ENCODE measurements at regions not wholly inside any gene's neighbourhood (a gene's known extent, or its start where the extent isn't known, plus 50 kb on each side); places are given as distances from the start of the nearest gene placed in this dataset.

DNA sequence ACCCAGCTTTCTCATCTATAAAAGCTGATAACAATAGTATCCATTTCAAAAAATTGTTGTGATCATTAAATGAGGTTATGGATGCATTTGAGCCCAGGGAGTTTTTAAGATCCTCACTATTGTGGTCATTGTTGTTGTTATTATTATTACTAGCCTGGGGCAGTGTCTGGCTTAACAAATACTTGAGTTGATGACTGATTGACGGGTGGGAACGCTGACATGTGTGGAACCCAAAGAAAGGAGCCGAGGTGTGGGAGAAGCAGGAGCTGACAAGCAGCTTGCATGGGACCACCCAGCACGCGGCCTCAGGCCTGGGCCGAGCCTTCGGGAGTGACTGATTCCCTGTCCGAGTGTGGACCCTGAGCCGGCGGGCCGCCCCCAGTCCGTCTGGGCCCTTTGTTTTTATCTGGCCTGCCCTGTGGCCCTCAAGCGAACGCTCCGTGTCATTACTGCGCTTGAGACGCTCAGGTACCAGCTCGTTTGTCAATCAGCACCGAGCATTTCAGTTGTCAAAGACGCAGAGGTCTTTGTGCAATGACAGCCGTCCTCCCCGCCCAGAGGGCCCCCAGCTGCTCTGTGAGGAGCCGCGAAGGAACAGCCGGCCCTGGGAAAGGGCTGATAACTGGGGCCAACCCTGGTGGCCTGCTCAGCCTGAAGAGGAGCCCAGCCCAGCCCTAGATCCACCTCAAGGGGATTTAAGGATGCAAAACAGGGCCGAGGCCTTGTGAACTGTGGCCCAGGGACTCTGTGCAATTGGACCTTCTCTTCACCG, 132.9 kb upstream of the FOXF1 start:
- H3K27ac Mint-ChIP-seq = no peak overlapping the region
- no peaks in the 10 kb centered on the region for H3K4me1 Mint-ChIP-seq
- H3K9me3 Mint-ChIP-seq = no peaks in the 10 kb centered on the region
- H3K4me3 Mint-ChIP-seq = no peak overlapping the region
- no peak for ATAC-seq
- H3K27me3 Mint-ChIP-seq = peaks cover 23% of the 10 kb centered on the region
- no peak for DNase-seq

DNA sequence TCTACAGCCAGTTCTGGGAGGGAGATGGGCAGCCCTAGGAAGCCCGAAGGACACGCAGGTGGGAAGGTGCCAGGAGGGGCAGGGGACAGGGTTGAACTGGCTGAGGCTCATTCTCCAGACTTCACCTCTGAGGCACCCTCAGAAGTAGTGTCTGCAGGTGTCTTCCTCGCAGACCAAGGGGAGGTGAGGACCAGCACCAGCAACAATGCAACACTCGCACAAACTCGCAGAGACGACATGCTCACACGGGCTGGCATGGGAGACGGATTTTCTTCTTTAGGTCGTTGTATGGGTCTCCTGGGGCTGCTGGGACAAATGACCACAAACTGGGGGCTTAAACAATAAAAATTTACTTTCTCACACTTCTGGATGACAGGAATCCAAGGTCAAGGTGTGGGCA, 132.2 kb upstream of the FOXF1 start:
- H3K4me3 Mint-ChIP-seq = no peak overlapping the region
- H3K4me1 Mint-ChIP-seq = no peaks in the 10 kb centered on the region
- no peaks in the 10 kb centered on the region for H3K9me3 Mint-ChIP-seq
- H3K27ac Mint-ChIP-seq = no peak overlapping the region
- DNase-seq (no peak), ATAC-seq (no peak)
- H3K27me3 Mint-ChIP-seq = peaks cover 25% of the 10 kb centered on the region

DNA sequence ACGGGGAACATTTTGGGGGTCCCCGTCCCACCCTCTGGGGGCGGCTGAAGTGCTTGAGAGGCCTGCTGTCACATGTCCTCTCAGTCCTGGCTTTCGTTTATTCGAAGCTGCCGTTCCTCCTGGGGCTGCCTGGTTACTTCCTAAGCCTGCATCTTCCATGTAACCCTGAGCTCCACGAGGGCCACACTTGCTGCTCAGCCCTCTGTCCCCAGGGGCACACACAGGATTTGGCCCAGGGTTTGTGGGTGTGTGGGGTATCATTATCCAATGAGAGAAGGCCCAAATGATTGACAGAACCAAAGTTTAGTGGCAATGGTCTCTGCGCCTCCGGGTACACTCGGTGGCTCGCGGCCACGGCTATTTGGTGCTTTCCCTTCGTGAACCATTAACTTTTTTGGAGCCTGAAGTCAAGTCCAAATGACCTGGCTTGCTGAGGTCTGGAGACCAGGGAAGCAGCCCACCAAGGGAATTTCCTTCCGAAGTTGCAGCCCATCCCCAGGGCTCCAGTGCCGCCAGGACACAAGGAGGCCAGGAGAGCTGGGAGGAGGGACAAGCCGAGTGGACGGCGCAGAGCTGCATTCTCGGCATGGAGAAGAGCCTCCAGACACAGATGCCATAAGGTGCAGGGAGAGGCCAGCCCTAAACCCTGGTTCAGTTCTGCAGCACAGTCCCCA, 131.4 kb upstream of the FOXF1 start:
- no peak overlapping the region for H3K27ac Mint-ChIP-seq
- DNase-seq (no peak), ATAC-seq (no peak)
- H3K9me3 Mint-ChIP-seq = no peaks in the 10 kb centered on the region
- no peak overlapping the region for H3K4me3 Mint-ChIP-seq
- H3K4me1 Mint-ChIP-seq = no peaks in the 10 kb centered on the region
- peaks cover 29% of the 10 kb centered on the region for H3K27me3 Mint-ChIP-seq

DNA sequence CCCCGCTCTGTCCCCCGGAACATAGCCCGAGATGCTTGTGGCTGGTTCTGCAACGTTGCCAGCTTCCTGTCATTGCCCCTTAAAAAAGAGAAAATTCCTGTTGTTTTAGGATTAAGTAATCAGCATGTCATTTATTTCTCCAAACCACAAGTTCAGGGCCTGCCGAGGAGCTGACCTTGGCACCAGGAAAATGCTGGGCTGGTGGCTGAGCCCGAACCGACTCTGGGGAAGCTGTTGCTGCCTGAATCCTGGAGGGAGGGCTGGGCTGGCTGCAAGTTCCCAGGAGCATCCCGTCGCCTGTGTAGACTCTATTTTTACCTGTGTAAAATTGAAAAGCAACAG, 130.9 kb upstream of the FOXF1 start:
- Mint-ChIP-seq H3K4me1 (no peaks in the 10 kb centered on the region), H3K4me3 (no peak overlapping the region), H3K27me3 (peaks cover 29% of the 10 kb centered on the region), H3K27ac (no peak overlapping the region), H3K9me3 (no peaks in the 10 kb centered on the region)
- ATAC-seq (no peak), DNase-seq (no peak)

DNA sequence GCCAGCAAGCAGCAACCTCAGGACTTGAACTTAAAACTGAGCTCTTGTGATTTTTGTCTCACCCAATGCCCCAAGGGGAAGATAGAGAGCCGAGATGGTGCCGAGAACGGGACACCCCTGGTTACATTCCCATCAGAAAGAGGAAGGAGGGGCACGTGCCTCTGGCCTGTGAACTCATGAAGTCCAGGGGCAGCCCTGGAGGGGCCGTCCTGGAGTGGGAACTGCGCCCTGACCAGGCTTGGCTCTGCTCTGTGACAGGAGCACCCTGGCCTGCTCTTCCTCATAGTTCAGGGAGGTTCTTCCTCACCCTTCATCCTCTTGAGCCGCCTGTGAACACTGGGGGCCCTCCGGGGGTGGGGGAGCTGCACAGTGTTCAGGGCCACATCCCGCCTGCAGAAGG, 130.3 kb upstream of the FOXF1 start:
- peaks cover 29% of the 10 kb centered on the region for H3K27me3 Mint-ChIP-seq
- DNase-seq (no peak), ATAC-seq (no peak)
- H3K4me3 Mint-ChIP-seq = no peak overlapping the region
- H3K4me1 Mint-ChIP-seq = no peaks in the 10 kb centered on the region
- H3K27ac Mint-ChIP-seq = no peak overlapping the region
- H3K9me3 Mint-ChIP-seq = no peaks in the 10 kb centered on the region

DNA sequence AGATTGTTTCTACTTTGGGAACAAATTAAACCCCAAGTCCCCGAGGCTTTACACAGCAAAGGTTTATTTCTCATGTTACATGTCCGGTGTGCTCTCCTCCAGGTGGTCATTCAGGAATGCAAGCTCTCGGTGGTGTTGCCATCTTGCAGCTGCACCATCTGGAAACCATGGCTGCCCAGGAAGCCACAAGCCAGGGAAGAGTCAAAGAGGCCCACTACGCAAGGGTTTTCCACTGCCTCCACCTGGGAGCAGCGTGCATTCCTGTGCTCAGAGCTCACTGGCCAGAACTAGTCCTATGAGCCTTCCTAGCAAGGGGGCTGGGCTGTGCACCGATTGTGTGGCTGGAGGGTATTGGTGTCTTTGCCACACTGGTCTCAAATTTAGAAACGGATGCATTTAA, 128.8 kb upstream of the FOXF1 start:
- Mint-ChIP-seq H3K4me3 (no peak overlapping the region), H3K27ac (no peak overlapping the region), H3K4me1 (no peaks in the 10 kb centered on the region), H3K27me3 (peaks cover 29% of the 10 kb centered on the region), H3K9me3 (no peaks in the 10 kb centered on the region)
- DNase-seq (no peak), ATAC-seq (no peak)

DNA sequence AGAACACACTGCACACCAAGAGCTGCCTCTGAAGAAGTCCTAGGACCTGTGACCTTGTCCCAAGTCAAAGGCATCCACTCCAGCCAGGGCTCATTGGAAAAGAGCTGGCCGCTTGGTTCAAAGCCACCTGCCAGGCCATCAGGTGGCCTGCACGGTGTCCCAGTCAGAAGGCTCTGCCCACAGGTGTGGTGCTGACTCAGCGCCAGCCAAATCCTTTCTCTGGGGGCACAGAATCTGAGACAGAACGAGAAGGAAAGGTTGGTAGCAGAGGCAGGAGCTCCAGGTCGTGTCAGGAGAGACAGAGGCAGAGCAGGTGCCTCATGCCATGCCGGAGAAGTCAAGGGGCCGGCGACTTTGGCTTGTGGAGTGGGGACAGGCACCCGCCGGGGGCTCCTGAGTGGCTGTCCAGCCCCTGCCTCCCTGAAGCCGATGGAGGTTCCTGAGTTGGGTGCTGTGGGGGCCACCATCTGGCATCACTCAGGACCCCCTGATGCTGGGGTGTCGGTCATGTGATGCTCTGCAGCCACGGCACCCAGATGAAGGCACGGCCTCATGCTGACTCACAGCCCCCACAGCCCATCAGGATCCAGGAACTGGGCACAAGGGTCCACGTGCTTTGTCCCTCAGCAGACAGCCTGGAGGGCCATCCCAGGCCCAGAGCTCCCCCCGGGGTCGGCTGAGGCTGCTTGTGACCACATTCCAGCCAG, 128.1 kb upstream of the FOXF1 start:
- ATAC-seq (no peak), DNase-seq (no peak)
- H3K4me3 Mint-ChIP-seq = no peak overlapping the region
- H3K4me1 Mint-ChIP-seq = no peaks in the 10 kb centered on the region
- H3K27ac Mint-ChIP-seq = no peak overlapping the region
- no peaks in the 10 kb centered on the region for H3K9me3 Mint-ChIP-seq
- peaks cover 29% of the 10 kb centered on the region for H3K27me3 Mint-ChIP-seq

DNA sequence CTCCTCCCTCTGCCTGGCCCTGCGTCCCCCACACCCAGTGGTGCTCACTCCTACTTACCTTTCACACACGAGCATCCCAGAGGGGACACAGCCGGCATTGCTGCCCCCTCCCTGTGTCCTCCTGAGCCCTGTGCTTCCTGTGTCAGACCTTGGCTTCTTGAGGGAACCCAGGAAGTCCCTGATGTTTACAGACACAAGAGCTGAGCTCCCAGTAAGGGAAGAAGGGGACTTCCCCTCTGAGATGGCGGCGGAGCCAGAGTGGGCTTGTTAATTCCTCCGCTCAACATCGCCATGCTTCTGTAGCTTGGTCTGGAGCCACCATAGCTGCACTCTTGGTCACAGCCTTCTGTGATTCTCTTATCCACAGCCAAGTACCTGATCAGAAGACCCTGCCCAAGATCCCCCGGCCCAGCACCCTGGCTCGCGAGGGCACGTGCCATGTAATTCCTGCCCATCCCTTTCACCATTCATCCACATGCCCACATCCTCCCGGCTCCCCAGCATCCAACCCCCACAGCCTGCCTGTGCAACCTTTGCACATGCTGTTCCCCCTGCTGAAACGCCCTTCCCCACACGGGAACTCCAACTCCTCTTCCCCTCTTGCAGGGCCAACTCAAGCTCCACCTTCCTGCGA, 127.4 kb upstream of the FOXF1 start:
- Mint-ChIP-seq H3K27me3 (peaks cover 34% of the 10 kb centered on the region), H3K9me3 (no peaks in the 10 kb centered on the region), H3K27ac (no peak overlapping the region), H3K4me3 (no peak overlapping the region), H3K4me1 (no peaks in the 10 kb centered on the region)
- ATAC-seq (no peak), DNase-seq (no peak)

DNA sequence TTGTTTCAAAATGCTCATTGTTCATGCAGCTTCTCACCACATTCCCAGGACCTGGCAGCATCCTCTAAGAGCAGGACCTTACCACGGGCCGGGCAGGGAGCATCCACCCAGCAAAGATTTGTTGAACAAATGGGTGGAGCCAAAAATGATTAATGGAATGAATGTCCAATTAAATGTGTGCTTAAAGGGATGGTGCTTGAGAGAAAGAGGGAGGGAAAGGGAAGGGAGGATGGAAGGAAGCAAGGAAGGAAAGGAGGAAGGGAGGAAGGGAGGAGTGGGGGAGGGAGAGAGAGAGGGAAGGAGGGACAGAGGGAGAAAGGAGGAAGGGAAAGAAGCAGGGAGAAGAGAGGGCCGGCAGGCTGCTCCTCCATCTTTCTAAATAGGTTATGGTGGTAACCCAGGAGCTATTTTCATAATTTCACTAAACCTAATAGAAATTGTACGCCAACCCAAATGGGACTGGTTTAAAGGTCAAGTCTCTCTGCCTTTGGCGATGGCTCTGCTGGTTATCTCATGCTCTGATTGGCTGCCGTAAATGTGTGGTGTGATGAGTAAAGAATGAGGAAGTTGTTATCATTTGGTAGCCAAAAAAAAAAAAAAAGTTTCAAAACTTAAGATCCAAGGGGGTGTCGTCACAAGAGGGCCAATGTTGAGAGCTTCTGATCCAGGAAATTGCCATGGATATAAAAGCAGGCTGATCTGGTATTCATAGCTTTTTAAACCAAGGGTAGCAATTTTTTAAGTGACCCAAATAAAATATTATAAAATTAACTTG, 126.7 kb upstream of the FOXF1 start:
- Mint-ChIP-seq H3K9me3 (no peaks in the 10 kb centered on the region), H3K4me1 (no peaks in the 10 kb centered on the region), H3K27ac (no peak overlapping the region), H3K27me3 (peaks cover 36% of the 10 kb centered on the region), H3K4me3 (no peak overlapping the region)
- no peak for ATAC-seq
- DNase-seq = no peak

DNA sequence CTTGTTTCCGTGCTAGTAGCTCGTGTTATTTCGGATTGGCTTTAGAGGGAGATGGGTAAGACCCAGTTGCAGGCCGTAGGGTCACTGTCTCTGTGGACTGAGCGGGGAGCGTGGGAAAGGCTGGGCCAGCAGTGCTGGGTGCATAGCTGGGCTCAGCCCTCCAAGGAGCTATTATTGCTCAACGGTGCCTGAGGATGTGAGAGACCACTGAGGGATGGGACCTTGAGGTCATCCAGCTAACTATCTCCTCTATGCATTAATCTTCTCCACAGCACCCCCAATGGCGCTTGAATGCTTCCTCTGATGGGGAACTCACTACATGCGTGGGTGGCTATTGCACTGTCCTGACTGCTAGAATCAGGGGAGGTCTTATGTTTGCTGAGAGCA, 126.1 kb upstream of the FOXF1 start:
- Mint-ChIP-seq H3K27ac (no peak overlapping the region), H3K4me1 (no peaks in the 10 kb centered on the region), H3K4me3 (no peak overlapping the region), H3K9me3 (no peaks in the 10 kb centered on the region), H3K27me3 (peaks cover 36% of the 10 kb centered on the region)
- ATAC-seq (no peak), DNase-seq (no peak)

DNA sequence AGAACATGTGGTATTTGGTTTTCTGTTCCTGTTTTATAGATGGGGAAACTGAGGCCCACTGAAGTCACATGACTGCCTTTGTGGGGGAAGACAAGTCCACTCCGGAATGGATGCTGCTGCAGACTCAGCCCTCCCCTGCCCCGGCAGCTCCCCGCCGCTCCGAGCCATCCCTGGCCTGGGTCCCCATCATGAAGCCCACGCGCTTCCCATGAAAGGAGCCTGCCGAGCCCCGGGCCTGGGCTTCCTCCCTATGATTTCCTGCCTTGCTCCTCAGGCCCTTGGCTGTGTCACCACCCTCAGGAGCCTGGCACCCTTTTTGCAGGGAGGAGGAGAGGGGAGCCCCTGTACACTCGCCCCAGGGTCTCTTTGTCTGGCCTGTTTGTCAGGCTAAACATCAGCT, 125.3 kb upstream of the FOXF1 start:
- Mint-ChIP-seq H3K4me1 (no peaks in the 10 kb centered on the region), H3K27ac (no peak overlapping the region), H3K9me3 (no peaks in the 10 kb centered on the region), H3K4me3 (no peak overlapping the region), H3K27me3 (peaks cover 36% of the 10 kb centered on the region)
- no peak for ATAC-seq
- DNase-seq = no peak

DNA sequence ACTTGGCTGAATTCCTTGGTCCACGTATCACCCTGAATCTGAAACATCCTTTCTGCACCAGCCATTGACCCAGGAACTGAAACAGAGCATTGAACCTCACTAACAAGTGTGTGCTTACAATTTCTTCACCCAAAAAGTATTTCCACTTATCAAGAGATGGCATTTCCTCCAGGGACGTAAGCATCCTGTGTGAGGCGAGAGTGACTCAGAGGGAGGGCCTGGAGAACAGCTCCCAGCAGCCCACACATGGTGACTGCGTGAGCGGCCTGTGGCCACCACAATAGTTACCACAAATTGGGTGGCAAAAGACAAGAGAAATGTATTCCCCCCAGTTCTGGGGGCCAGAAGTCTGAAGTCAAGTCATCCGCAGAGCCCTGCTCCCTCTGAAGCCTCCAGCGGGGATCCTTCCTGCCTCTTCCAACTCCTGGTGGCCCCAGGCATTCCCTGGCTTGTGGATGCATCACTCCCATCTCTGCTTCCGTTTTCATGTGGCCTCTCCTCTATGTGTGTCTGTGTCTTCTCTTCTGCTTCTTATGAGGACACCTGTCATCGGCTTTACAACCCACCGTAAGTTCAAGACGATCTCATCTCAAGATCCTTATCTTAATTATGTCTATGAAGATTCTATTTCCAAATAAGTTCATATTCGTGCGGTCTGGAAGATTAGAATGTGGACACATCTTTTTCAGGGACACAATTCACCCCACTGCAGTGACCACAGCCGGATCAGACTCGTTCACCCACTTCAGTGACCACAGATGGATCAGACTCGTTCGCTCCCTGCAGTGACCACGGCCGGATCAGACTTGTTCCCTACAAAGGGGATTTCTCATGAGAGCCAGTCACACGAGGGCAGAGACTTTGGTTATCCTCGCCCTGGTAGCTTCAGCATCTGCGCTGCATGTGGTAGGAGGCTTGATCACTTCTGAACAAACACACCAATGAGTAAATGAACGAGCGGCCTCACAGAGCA, 122.6 kb upstream of the FOXF1 start:
- Mint-ChIP-seq H3K27ac (no peak overlapping the region), H3K27me3 (peaks cover 19% of the 10 kb centered on the region)
- ATAC-seq = peak; percentile 43

DNA sequence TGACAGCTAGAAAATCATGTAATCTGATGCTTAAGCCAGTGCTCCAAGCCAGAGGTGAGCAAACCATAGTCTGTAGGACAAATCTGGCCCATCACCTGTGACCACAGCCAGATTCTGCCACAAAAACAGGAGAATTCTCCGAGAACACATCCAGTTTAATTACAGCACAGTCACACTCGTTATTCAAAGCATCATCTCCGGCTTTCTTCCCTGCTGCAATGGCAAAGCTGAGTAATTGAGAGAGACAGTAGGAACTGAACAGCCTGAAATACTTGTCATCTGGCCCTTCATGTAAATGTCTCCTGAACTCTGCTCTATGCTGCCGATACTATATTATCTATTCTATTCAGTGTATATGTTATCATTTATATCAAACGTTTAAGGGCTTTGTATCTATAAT, 121.4 kb upstream of the FOXF1 start:
- Mint-ChIP-seq H3K4me1 (no peaks in the 10 kb centered on the region), H3K27me3 (peaks cover 7% of the 10 kb centered on the region), H3K27ac (no peak overlapping the region), H3K4me3 (no peak overlapping the region), H3K9me3 (no peaks in the 10 kb centered on the region)
- ATAC-seq (no peak), DNase-seq (no peak)

More for the DNA sequence above, 122.6 kb upstream of the FOXF1 start:
- Mint-ChIP-seq H3K9me3 (no peaks in the 10 kb centered on the region), H3K4me3 (no peak overlapping the region), H3K4me1 (no peaks in the 10 kb centered on the region)
- DNase-seq = no peak

DNA sequence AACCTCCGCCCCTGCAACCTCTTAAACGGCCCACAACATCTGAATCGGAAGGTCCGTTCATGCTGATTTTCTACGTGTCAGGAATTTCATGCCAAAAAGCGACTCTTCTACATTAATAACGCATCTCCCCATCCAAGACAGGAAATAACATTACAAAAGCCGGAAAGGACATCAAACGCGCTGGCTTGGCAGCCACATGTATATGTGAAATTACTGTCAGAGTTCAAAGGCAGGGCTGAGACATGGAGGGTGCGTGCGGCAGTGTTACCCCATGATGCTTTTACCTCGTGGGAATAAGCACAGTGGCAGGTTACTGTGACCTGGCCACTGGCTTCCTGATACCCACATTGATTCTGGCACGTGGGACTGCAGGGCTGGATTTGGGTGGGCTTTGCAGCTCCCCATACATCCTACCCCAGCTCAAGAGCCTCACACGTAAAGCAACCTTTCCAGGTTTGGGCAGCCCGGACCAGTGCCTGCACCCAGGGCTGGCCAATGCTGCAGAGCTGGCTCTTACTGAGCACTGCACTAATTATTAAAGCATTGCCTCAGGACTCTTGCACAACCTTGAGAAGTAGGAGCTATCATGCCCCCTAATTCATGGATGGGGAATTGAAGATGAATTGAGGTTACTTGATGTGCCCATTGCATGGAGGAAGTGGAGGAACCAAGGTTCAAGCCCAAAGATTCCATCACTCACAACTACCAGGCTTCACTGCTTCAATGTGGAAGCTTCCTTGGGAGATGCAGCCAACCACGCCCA, 120.6 kb upstream of the FOXF1 start:
- peaks cover 7% of the 10 kb centered on the region for H3K27me3 Mint-ChIP-seq
- ATAC-seq (no peak), DNase-seq (no peak)
- no peaks in the 10 kb centered on the region for H3K9me3 Mint-ChIP-seq
- H3K4me1 Mint-ChIP-seq = no peaks in the 10 kb centered on the region
- no peak overlapping the region for H3K27ac Mint-ChIP-seq
- no peak overlapping the region for H3K4me3 Mint-ChIP-seq
